GM18873 (cell line): ENCODE measurements at regions not wholly inside any gene's neighbourhood (a gene's known extent, or its start where the extent isn't known, plus 50 kb on each side); places are given as distances from the start of the nearest gene placed in this dataset.
"Not testable (repeated sequence)": the region's sequence is repeated elsewhere in the genome, so short reads cannot be mapped to it uniquely, and the experiment has no call there.

Source experiments
- ATAC-seq: cut with Tn5 transposase; IDR thresholded peaks from one replicate; pipeline ENCODE4 v1.9.1; 2021; ENCODE audit warnings: mild to moderate bottlenecking, moderate library complexity, moderate number of reproducible peaks; ENCODE audit not compliant: unreplicated experiment, low FRiP score

GRCh38 chr3:94778814-94779494 lies 716.1 kb downstream of the NSUN3 start:
- no peak for ATAC-seq

DNA sequence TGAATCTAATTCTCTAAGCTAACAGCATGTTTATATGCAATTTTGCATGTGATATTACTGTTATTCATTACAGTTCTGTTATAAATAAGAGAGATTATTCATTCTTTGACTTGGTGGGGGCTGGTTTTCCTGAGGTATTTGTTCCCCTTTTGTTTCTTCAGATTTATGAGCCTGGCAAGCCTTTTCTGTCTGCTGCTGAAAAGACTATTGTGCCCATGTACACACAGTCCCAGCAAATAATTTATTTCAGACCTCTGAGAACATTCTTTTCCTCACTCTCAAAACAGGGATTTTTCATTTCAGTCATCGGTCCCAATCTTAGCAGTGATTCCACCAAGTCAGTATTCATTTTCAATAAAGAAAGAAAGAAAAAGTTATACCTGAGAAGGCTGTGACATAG lies 716.8 kb downstream of the NSUN3 start:
- no peak for ATAC-seq

DNA sequence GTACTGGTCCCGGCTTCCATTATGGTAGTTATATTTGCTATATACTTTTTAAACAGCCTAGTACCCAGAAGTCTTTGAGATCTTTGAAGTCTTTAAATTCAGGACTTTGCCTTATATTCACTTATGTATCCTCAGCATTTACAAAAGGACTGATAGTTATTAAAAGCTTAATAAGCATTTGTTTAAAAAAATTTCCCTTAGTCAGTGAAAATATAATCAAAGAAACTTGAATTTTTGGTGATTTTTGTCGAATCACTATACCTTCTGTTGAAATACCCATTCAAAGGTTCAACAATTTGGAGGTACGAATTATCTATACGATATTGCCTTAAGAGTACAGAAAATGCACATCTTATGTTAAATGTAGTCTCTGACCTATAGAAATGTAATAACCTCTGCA lies 721.4 kb downstream of the NSUN3 start:
- no peak for ATAC-seq

GRCh38 chr3:94787066-94787465 lies 724.2 kb downstream of the NSUN3 start:
- no peak for ATAC-seq

DNA sequence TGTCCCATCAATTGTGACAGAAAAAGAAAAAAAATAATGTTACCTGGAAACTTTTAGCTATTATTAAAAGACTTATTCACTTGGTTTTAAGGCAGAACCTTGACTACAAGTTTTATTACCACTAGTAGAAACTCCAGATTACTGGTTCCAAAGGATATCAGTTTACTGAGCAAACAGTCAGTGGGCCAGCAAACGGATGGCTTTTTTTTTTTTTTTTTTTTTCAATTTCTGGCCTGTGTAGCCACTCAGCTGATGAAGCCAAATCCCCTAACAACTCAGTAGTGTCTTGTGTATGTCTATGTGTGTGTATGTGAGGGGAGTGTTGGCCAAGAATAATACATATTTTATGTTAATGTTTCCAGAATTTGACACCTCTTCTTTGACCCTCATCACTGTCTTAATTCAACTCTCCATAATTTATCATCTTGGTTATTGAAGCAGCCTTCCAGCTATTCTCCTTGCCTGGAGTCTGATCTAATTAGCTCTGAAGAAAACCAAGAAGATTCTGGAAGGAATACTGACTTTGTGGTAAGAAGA lies 724.9 kb downstream of the NSUN3 start:
- ATAC-seq, result no peak

DNA sequence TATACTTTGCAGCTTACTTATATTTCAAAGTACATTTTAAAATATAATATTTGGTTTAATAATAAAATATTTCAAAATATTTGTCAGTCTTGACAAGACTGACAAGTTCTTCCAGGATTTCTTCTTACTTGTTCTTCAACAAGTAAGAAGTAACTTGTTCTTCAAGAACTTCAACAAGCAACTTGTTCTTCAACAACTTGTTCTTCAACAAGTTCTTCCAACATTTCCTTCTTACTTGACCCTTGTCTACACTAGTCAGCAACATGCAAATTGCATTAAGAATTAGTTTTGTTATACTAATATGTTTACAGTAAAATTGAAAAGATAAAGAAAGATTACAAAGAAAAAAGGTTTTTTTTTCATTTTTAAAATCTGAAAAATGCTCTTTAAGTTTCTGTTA lies 731.7 kb downstream of the NSUN3 start:
- ATAC-seq, result no peak

GRCh38 chr3:94799420-94800060 lies 736.7 kb downstream of the NSUN3 start:
- no peak for ATAC-seq

GRCh38 chr3:94811836-94812235 lies 749.0 kb downstream of the NSUN3 start:
- ATAC-seq, result no peak

- no peak for ATAC-seq
Observed at GRCh38 chr3:94821241-94821640, 758.4 kb downstream of the NSUN3 start.

DNA sequence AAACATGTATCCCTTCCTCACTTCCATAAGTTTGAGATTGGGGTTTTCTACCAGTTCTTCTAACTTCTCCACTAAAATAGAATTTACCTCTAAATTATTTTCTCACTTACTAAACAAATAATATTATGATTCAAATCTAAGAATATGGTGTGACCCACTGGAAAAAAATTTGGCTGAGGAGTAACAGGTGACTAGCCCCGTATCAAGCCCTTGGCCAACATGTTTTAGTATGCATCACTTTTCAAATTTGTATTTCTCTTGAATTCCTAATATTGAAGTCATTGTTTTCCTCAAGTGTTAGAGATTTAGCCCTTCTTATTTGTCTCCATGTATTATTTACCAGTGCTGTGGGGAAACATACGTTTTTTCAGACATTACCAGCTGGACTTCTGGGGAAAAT lies 759.4 kb downstream of the NSUN3 start:
- no peak for ATAC-seq

GRCh38 chr3:94846251-94846650 lies 783.4 kb downstream of the NSUN3 start:
- ATAC-seq, result not testable (repeated sequence)

GRCh38 chr3:94862703-94863102 lies 799.8 kb downstream of the NSUN3 start:
- ATAC-seq, result no peak

GRCh38 chr3:94869059-94869547 lies 806.2 kb downstream of the NSUN3 start:
- no peak for ATAC-seq

- ATAC-seq, result no peak
Observed at GRCh38 chr3:94873751-94874150, 810.9 kb downstream of the NSUN3 start.

DNA sequence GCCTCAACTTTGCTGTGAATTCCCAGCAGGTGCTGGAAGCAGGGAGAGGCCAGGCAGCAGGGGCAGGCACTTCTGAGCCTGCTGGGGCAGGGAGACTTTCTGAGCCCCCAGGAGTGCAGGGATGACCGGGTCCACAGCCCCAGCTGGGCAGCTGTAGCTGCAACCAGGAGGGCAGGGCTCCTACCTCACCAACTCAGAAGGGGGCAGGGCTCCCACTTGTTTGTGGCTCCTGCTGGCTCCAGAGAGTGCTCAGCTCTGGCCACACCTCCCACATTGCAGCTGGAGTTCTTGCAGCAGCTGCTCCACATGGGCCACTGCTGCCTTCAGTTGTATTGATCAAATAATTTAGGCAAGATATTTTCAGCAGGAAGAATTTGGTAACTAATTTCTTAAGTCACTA lies 812.3 kb downstream of the NSUN3 start:
- no peak for ATAC-seq

DNA sequence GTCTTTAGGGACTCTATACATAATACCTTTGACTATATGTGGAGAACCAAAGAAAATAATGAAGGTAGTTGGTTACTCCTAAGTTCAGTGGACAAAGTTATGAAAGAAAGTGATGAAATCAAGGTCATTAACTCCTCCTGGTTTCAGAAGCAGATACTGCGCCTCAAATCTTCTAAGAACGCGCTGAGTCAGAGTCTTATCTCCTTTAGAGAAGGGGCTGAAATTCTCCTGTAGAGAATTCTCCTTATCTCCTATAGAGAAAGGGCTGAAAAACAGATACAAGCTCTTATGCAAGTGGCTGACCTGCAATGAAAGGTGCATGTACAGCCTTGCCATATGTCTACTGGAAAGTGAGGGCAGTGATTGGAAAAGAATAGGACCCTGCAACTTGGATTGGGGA lies 824.2 kb downstream of the NSUN3 start:
- no peak for ATAC-seq

DNA sequence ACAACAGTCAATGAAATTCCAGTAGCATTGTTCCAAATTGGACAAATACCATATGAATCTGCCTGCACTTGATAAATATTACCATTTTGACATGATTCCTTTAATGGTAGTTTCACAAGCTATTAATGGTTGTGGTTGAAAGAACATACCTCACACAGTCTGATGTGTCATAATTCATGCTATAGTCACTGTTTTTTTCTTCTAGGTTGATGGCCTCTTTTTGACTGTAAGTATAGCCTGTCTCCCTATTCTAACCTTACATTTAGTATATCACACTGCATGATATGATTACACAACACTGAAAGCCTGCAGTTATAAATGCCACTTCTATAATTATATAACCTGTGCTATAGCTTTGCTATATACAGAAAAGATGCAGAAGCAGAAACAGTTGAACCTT lies 834.1 kb downstream of the NSUN3 start:
- no peak for ATAC-seq

DNA sequence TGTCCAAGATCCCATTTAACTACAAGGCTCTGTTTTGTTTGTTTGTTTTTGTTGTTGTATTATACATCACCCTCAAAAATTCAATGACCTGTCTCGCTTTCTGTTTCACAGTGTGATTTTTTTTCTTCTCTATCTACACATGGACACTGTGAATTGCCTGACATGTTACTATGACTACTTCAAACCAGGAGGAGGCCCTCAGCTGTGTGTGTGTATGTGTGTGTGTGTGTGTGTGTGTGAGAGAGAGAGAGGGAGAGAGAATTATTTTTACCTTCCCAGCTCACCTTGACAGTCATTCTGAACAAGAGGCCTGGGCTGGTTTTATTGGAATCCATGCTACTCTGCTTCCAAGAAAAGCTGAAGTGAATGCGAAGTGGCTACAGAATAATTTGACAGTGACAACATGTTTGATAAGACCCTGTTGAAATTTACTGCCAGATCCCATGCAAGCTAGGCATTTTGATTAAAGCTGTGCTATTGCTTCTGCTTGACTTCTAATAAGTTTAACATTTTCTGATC lies 841.4 kb downstream of the NSUN3 start:
- ATAC-seq, result no peak

GRCh38 chr3:94909726-94910125 lies 846.9 kb downstream of the NSUN3 start:
- no peak for ATAC-seq

DNA sequence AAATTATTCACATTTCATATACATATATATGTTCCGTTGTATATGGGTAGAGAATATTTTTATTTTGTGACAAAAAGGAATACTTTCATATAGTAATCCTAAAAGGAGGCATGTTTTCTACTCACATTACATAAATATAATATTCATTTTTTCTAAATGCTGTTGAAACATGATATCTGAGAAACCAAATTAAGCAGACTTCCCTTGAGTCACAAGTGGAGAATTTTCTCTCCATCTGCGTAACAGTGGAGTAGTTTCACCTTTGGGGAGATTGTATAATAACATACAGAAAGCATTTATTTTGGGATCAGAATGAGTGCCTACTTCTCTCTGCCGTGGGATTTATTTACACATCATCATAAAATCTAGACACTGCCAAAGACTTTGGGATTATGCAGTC lies 849.8 kb downstream of the NSUN3 start:
- no peak for ATAC-seq

DNA sequence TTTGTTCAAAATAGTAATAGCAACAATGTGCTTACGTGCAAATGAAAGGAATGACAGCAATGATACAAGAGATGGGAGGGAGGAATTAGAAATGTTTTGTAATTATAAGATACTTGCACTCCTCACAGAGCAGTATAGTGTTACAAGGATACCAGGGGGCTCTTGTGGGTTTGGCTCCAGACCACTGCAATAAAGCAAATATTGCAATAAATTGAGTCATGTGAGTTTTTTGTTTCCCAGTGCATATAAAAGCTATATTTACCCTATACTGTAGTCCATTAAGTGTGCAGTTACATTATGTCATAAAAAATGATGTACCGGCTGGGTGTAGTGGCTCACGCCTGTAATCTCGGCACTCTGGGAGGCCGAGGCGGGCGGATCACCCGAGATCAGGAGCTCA lies 864.3 kb downstream of the NSUN3 start:
- no peak for ATAC-seq

DNA sequence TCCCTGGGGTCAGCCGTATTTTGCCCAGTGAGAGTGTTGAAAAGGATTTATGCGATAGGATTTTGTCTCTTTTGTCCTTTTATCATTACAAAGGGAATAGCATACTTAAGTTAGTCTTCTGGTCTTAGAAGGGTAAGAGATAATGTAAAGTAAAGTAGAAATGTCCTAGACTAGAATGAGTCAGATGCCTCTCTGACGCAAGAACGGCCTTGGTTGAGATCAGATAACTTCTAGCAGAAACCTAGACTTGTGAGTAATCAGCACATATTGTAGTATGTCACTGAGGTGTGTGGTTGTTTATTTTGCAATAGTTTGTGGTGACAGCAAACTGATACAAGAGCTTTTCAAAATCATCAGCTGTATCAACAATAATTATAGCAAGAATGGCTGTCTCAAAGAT lies 866.1 kb downstream of the NSUN3 start:
- no peak for ATAC-seq
